Endothelial cell of umbilical vein (primary cell): ENCODE measurements at regions not wholly inside any gene's neighbourhood (a gene's known extent, or its start where the extent isn't known, plus 50 kb on each side); places are given as distances from the start of the nearest gene placed in this dataset.

Experiments used
- CTCF ChIP-seq, 2 donors: IDR thresholded peaks; 1 replicate in 1 of 2; 2 replicates in 1 of 2; pipeline ENCODE4 v1.5.1; 2011; ENCODE audit warnings: low read length in 2 of 2, mild to moderate bottlenecking in 2 of 2, moderate library complexity in 2 of 2, control low read depth in 1 of 2, inconsistent platforms in 1 of 2, low read depth in 1 of 2; ENCODE audit not compliant: insufficient read depth in 1 of 2; ENCODE audit errors: extremely low read depth in 1 of 2
- POLR2A ChIP-seq: IDR thresholded peaks from 2 replicates; pipeline ENCODE4 v1.6.1; 2012; ENCODE audit warnings: low read depth, mild to moderate bottlenecking, control low read depth, low read length
- POLR2AphosphoS5 ChIP-seq: IDR thresholded peaks from 2 replicates; pipeline ENCODE4 v1.6.1; 2012; ENCODE audit warnings: low read depth, mild to moderate bottlenecking, control low read depth, low read length, moderate library complexity; ENCODE audit not compliant: insufficient read depth

DNA sequence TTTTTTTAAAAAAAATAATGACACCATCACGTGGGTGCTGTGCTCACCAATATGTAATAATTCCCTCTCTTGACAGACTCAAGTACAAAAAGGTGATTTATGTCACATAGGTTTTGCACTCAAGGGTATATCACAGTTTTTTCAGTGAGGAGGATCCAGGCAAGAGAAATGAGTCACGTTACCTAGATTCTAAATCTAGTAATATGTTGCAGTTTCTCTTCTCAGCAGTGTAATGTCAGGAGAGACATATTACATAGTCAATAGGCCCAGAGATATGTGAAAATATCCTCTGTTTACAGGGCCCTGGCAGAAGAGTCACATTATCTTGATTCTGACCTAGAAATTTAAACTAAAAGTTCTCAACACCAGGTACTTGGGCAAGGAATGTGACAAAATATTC lies 1024.1 kb upstream of the AMELY start:
- TF ChIP-seq CTCF (IDR thresholded peaks at IDR 0.05; ENCODE audit: extremely low read depth in 1 of 2, insufficient read depth in 1 of 2, low read depth in 1 of 2, low read length in 2 of 2) (no peak), POLR2AphosphoS5 (no peak), POLR2A (no peak)
